AG09309 (cell line): ENCODE measurements at regions not wholly inside any gene's neighbourhood (a gene's known extent, or its start where the extent isn't known, plus 50 kb on each side); places are given as distances from the start of the nearest gene placed in this dataset.

Source experiments
- DNase-seq: peaks from one replicate; pipeline ENCODE4 v3.0.0-alpha.2; 2010; ENCODE audit warnings: low read depth
- H3K4me3 ChIP-seq: 2 replicates; pipeline ENCODE4 v1.5.1; 2011; ENCODE audit warnings: mild to moderate bottlenecking, low read depth, low read length, moderate library complexity; ENCODE audit not compliant: control insufficient read depth
- CTCF ChIP-seq: IDR thresholded peaks from 2 replicates; pipeline ENCODE4 v1.5.1; 2011; ENCODE audit warnings: mild to moderate bottlenecking, low read depth, low read length, inconsistent platforms; ENCODE audit not compliant: insufficient read depth, control insufficient read depth; ENCODE audit errors: missing control alignments

- no peak for TF ChIP-seq CTCF
- no peak for DNase-seq
Measured at GRCh38 chr6:144649085-144649484, 363.9 kb downstream of the UTRN start.

GRCh38 chr6:144651234-144651633 is 366.1 kb downstream of the UTRN start:
- H3K4me3 ChIP-seq: no peak overlapping the region
- no peak for DNase-seq
- TF ChIP-seq CTCF: no peak

More at GRCh38 chr6:144649085-144649484, 363.9 kb downstream of the UTRN start:
- no peak overlapping the region for H3K4me3 ChIP-seq

GRCh38 chr6:144652292-144652891 is 367.3 kb downstream of the UTRN start:
- TF ChIP-seq CTCF: no peak
- no peak for DNase-seq
- no peak overlapping the region for H3K4me3 ChIP-seq

GRCh38 chr6:144653885-144654505 is 368.9 kb downstream of the UTRN start:
- no peak for TF ChIP-seq CTCF
- no peak overlapping the region for H3K4me3 ChIP-seq
- no peak for DNase-seq

GRCh38 chr6:144654506-144654905 is 369.4 kb downstream of the UTRN start:
- H3K4me3 ChIP-seq: no peak overlapping the region
- DNase-seq: no peak
- no peak for TF ChIP-seq CTCF

- TF ChIP-seq CTCF: no peak
- no peak for DNase-seq
Measured at GRCh38 chr6:144655376-144655775, 370.2 kb downstream of the UTRN start.

GRCh38 chr6:144657691-144658090 is 372.6 kb downstream of the UTRN start:
- DNase-seq: no peak
- H3K4me3 ChIP-seq: no peak overlapping the region
- TF ChIP-seq CTCF: no peak

More at GRCh38 chr6:144655376-144655775, 370.2 kb downstream of the UTRN start:
- H3K4me3 ChIP-seq: no peak overlapping the region
